PFSK-1 (cell line): ENCODE measurements at regions not wholly inside any gene's neighbourhood (a gene's known extent, or its start where the extent isn't known, plus 50 kb on each side); places are given as distances from the start of the nearest gene placed in this dataset.

Experiments used
- FOXP2 ChIP-seq: optimal IDR thresholded peaks from 2 replicates; pipeline ENCODE3; 2011; ENCODE audit warnings: borderline replicate concordance, control low read depth, inconsistent platforms; ENCODE audit not compliant: insufficient read depth; ENCODE audit errors: extremely low read length, extremely low read depth
- POLR2AphosphoS5 ChIP-seq: IDR thresholded peaks from 2 replicates; pipeline ENCODE4 v1.6.1; 2012; ENCODE audit warnings: low read depth, mild to moderate bottlenecking, control low read depth, low read length, moderate library complexity
- REST ChIP-seq, 2 experiments: IDR thresholded peaks; 2 replicates each; pipeline versions ENCODE4 v1.6.1 to v1.8.0; 2011 to 2012; ENCODE audit warnings: low read depth in 2 of 2, low read length in 2 of 2, control low read depth in 1 of 2, inconsistent platforms in 1 of 2, mild to moderate bottlenecking in 1 of 2, moderate library complexity in 1 of 2; ENCODE audit not compliant: insufficient read depth in 1 of 2
- SIN3A ChIP-seq: IDR thresholded peaks from 2 replicates; pipeline ENCODE4 v1.6.1; 2012; ENCODE audit warnings: mild to moderate bottlenecking, low read length, moderate library complexity, borderline replicate concordance; ENCODE audit not compliant: insufficient read depth
- TAF1 ChIP-seq: IDR thresholded peaks from 2 replicates; pipeline ENCODE4 v1.6.1; 2012; ENCODE audit warnings: low read length, control low read depth, borderline replicate concordance; ENCODE audit not compliant: insufficient read depth

DNA sequence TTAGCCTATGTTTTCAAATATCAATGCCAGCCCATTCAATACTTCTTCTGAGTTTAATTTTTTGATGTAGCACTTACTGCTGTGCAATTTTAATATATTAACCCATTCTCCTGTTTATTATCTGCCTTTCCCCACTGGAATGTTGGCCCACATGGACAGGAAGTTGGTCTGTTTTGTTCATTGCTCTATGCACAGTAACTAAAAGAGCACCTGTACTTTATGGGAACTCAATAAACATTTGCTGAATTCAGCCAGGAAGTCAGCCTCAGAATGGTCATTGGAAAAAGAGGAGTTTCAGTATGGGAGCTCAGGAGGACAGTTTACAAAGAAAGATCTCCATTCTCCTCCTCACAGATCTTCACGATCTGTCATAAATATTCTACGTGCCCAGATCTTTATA lies 510.5 kb upstream of the AGA start:
- no peak for TF ChIP-seq SIN3A
- no peak for TF ChIP-seq REST (IDR thresholded peaks at IDR 0.05; ENCODE audit: insufficient read depth in 1 of 2, low read depth in 2 of 2, low read length in 2 of 2)
- TF ChIP-seq FOXP2 = no peak
- TF ChIP-seq POLR2AphosphoS5 = no peak
- no peak for TF ChIP-seq TAF1

- TF ChIP-seq POLR2AphosphoS5 (no peak), REST (IDR thresholded peaks at IDR 0.05; ENCODE audit: insufficient read depth in 1 of 2, low read depth in 2 of 2, low read length in 2 of 2) (no peak), FOXP2 (no peak), TAF1 (no peak), SIN3A (no peak)
These were observed 515.5 kb upstream of the AGA start for GRCh38 chr4:177957596-177958360.

DNA sequence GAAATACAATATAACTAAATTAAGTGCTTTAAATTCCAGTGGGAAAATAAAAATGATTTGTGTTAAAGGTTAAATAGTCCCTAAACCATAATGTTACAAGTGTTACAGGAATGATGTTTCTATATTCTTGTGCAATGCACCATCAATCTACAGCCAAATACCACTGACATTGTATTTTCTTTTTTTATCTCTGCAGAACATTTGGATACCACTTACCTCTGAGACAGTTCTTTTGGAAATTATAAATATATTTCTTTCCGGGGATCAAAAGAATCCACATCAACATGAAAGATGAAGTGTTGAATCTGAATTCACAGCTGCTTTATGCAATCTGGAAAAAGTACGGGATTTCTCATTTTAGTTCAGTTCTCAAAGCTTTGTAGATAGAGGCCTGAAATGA lies 518.3 kb upstream of the AGA start:
- TF ChIP-seq SIN3A = no peak
- TF ChIP-seq REST (IDR thresholded peaks at IDR 0.05; ENCODE audit: insufficient read depth in 1 of 2, low read depth in 2 of 2, low read length in 2 of 2) = no peak
- TF ChIP-seq FOXP2 = no peak
- no peak for TF ChIP-seq POLR2AphosphoS5
- no peak for TF ChIP-seq TAF1

- no peak for TF ChIP-seq POLR2AphosphoS5
- no peak for TF ChIP-seq SIN3A
- no peak for TF ChIP-seq TAF1
- TF ChIP-seq FOXP2 = no peak
- no peak for TF ChIP-seq REST (IDR thresholded peaks at IDR 0.05; ENCODE audit: insufficient read depth in 1 of 2, low read depth in 2 of 2, low read length in 2 of 2)
These were observed 519.6 kb upstream of the AGA start for GRCh38 chr4:177961761-177962380.
